MM.1S (cell line): ENCODE measurements at regions not wholly inside any gene's neighbourhood (a gene's known extent, or its start where the extent isn't known, plus 50 kb on each side); places are given as distances from the start of the nearest gene placed in this dataset.

Experiments used
- EZH2 ChIP-seq: fragments of 300-600 bp; sonication (generic); optimal IDR thresholded peaks from 2 replicates; pipeline ENCODE3; 2017; ENCODE audit warnings: low read depth, mild to moderate bottlenecking, antibody characterized with exemption, low read length, mixed read lengths
- EZH2phosphoT487 ChIP-seq: fragments of 300-600 bp; sonication (generic); IDR thresholded peaks from 2 replicates; pipeline ENCODE4 v1.6.1; 2018; ENCODE audit warnings: antibody characterized with exemption, low read length
- TF ChIP-seq, protein P1 (sequence below): fragments of 300-600 bp; sonication (generic); IDR thresholded peaks from 2 replicates; pipeline ENCODE4 v1.5.1; 2016; ENCODE audit warnings: antibody characterized with exemption, low read length, mixed read lengths

DNA sequence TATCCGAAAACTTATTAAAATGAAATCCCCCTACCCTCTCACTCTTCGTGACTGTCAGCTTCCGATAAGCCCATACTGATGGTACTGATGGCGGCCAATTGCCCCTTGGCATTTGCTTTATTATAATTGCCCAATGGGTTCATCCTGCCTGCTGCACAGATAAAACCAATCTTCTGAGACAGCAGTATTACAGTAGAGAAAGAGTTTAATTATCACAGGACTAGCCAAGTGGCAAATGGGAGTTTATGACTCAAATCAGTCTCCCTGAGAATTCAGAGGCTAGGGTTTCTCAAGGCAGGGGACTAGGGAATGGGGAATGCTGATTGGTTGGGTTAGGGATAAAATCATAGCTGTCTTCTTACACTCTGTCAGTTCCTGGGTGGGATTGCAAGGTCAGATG lies 259.5 kb downstream of the SOD2 start:
- TF ChIP-seq, protein P1, sequence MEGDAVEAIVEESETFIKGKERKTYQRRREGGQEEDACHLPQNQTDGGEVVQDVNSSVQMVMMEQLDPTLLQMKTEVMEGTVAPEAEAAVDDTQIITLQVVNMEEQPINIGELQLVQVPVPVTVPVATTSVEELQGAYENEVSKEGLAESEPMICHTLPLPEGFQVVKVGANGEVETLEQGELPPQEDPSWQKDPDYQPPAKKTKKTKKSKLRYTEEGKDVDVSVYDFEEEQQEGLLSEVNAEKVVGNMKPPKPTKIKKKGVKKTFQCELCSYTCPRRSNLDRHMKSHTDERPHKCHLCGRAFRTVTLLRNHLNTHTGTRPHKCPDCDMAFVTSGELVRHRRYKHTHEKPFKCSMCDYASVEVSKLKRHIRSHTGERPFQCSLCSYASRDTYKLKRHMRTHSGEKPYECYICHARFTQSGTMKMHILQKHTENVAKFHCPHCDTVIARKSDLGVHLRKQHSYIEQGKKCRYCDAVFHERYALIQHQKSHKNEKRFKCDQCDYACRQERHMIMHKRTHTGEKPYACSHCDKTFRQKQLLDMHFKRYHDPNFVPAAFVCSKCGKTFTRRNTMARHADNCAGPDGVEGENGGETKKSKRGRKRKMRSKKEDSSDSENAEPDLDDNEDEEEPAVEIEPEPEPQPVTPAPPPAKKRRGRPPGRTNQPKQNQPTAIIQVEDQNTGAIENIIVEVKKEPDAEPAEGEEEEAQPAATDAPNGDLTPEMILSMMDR, result no peak
- TF ChIP-seq EZH2phosphoT487, result no peak
- no peak for TF ChIP-seq EZH2
